ENCODE measurements at regions not wholly inside any gene's neighbourhood (a gene's known extent, or its start where the extent isn't known, plus 50 kb on each side); places are given as distances from the start of the nearest gene placed in this dataset.

GRCh38 chr15:87215100-87215499 lies 1041.4 kb downstream of the NTRK3 start:
- H3K27me3 ChIP-seq (ENCODE audit: low read depth, low read length), result no peaks in the 10 kb centered on the region
- no peak overlapping the region for H3K4me3 ChIP-seq (ENCODE audit: low read length)
- no peaks in the 10 kb centered on the region for H3K9me3 ChIP-seq (ENCODE audit: insufficient read depth, low read length)
- no peaks in the 10 kb centered on the region for H3K4me1 ChIP-seq (ENCODE audit: low read length)
- TF ChIP-seq CTCF (IDR thresholded peaks at IDR 0.05; ENCODE audit: low read depth, low read length) (no peak), EZH2phosphoT487 (IDR thresholded peaks at IDR 0.05; ENCODE audit: low read depth) (no peak)
- no peaks in the 10 kb centered on the region for H3K36me3 ChIP-seq (replicated peaks; ENCODE audit: low read depth, low read length)
- no peaks in the 10 kb centered on the region for H4K20me1 ChIP-seq (ENCODE audit: insufficient read depth, low read length)
- no peak overlapping the region for H3K27ac ChIP-seq (ENCODE audit: low read length)
- no peak overlapping the region for H2AFZ ChIP-seq (ENCODE audit: low read depth, low read length)
- no peaks in the 10 kb centered on the region for H3K79me2 ChIP-seq (ENCODE audit: low read length)
- H3K9ac ChIP-seq (ENCODE audit: low read length), result no peak overlapping the region
- no peak overlapping the region for H3K4me2 ChIP-seq (ENCODE audit: low read length)

- Histone ChIP-seq H4K20me1 (ENCODE audit: insufficient read depth, low read length) (no peaks in the 10 kb centered on the region), H3K27me3 (ENCODE audit: low read depth, low read length) (no peaks in the 10 kb centered on the region), H3K36me3 (replicated peaks; ENCODE audit: low read depth, low read length) (no peaks in the 10 kb centered on the region), H3K79me2 (ENCODE audit: low read length) (no peaks in the 10 kb centered on the region), H3K9ac (ENCODE audit: low read length) (no peak overlapping the region), H3K9me3 (ENCODE audit: insufficient read depth, low read length) (no peaks in the 10 kb centered on the region), H3K4me3 (ENCODE audit: low read length) (no peak overlapping the region), H3K27ac (ENCODE audit: low read length) (no peak overlapping the region), H3K4me1 (ENCODE audit: low read length) (no peaks in the 10 kb centered on the region), H3K4me2 (ENCODE audit: low read length) (no peak overlapping the region), H2AFZ (ENCODE audit: low read depth, low read length) (no peak overlapping the region)
- TF ChIP-seq CTCF (IDR thresholded peaks at IDR 0.05; ENCODE audit: low read depth, low read length) (no peak), EZH2phosphoT487 (IDR thresholded peaks at IDR 0.05; ENCODE audit: low read depth) (no peak)
Measured at GRCh38 chr15:87213626-87214025, 1042.9 kb downstream of the NTRK3 start.

DNA sequence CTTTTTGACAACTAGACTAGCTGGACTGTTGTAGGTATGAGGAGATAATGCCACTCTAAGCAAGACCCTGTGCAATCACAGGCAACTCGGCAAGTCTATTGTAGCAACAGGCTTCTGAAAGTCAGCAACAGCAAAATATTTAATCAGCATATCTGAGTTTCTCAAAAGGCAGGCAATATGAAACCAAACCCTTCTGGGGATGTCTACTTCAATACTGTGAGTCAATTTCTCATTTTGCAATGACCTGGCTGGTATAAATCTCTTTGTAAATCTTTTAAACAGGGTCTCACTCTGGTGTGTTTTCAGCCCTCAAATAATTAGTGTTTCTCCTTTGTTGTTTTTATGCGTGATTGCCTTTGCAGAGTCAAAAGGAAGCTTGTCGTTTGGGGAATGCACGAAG lies 1044.5 kb downstream of the NTRK3 start:
- Histone ChIP-seq H3K4me1 (ENCODE audit: low read length) (no peaks in the 10 kb centered on the region), H3K4me3 (ENCODE audit: low read length) (no peak overlapping the region), H3K4me2 (ENCODE audit: low read length) (no peak overlapping the region), H3K9ac (ENCODE audit: low read length) (no peak overlapping the region), H3K36me3 (replicated peaks; ENCODE audit: low read depth, low read length) (no peaks in the 10 kb centered on the region), H4K20me1 (ENCODE audit: insufficient read depth, low read length) (no peaks in the 10 kb centered on the region), H3K9me3 (ENCODE audit: insufficient read depth, low read length) (no peaks in the 10 kb centered on the region), H3K27me3 (ENCODE audit: low read depth, low read length) (no peaks in the 10 kb centered on the region), H2AFZ (ENCODE audit: low read depth, low read length) (no peak overlapping the region), H3K79me2 (ENCODE audit: low read length) (no peaks in the 10 kb centered on the region), H3K27ac (ENCODE audit: low read length) (no peak overlapping the region)
- TF ChIP-seq CTCF (IDR thresholded peaks at IDR 0.05; ENCODE audit: low read depth, low read length) (no peak), EZH2phosphoT487 (IDR thresholded peaks at IDR 0.05; ENCODE audit: low read depth) (no peak)

GRCh38 chr15:87211547-87211946 lies 1045.0 kb downstream of the NTRK3 start:
- Histone ChIP-seq H3K9ac (ENCODE audit: low read length) (no peak overlapping the region), H3K9me3 (ENCODE audit: insufficient read depth, low read length) (no peaks in the 10 kb centered on the region), H3K36me3 (replicated peaks; ENCODE audit: low read depth, low read length) (no peaks in the 10 kb centered on the region), H3K4me3 (ENCODE audit: low read length) (no peak overlapping the region), H3K79me2 (ENCODE audit: low read length) (no peaks in the 10 kb centered on the region), H3K4me1 (ENCODE audit: low read length) (no peaks in the 10 kb centered on the region), H3K4me2 (ENCODE audit: low read length) (no peak overlapping the region), H3K27ac (ENCODE audit: low read length) (no peak overlapping the region), H3K27me3 (ENCODE audit: low read depth, low read length) (no peaks in the 10 kb centered on the region), H2AFZ (ENCODE audit: low read depth, low read length) (no peak overlapping the region), H4K20me1 (ENCODE audit: insufficient read depth, low read length) (no peaks in the 10 kb centered on the region)
- no peak for TF ChIP-seq CTCF (IDR thresholded peaks at IDR 0.05; ENCODE audit: low read depth, low read length)
- no peak for TF ChIP-seq EZH2phosphoT487 (IDR thresholded peaks at IDR 0.05; ENCODE audit: low read depth)
